PC-3 (cell line): ENCODE measurements at regions not wholly inside any gene's neighbourhood (a gene's known extent, or its start where the extent isn't known, plus 50 kb on each side); places are given as distances from the start of the nearest gene placed in this dataset.

Experiments used
- ATAC-seq: fragments of 200-7000 bp; cut with Tn5 transposase; 2 replicates; pipeline ENCODE4 v1.9.1; 2020; ENCODE audit warnings: mild to moderate bottlenecking, moderate library complexity
- BruUV-seq: library from RNA; stranded (reverse); fragments of 400-500 nt; replicated peaks from 2 replicates; lab custom pipeline; 2021; lab: Mats Ljungman, UMichigan
- CTCF ChIA-PET: fragments of 300-600 bp; sonication (Branson Sonifier 250); formaldehyde crosslinking; loops from one replicate; lab custom pipeline; 2022; ENCODE audit warnings: antibody characterized with exemption; lab: Charles Lee
- POLR2A ChIA-PET: fragments of 300-600 bp; sonication (Branson Sonifier 250); formaldehyde crosslinking; loops from one replicate; lab custom pipeline; 2022; ENCODE audit warnings: antibody characterized with exemption; ENCODE audit not compliant: unreplicated experiment; lab: Charles Lee
- DNase-seq: peaks from one replicate; pipeline ENCODE4 v3.0.0-alpha.2; 2015
- H2AFZ ChIP-seq: fragments of 300-600 bp; sonication (generic); 2 replicates; pipeline ENCODE4 v1.6.0; 2016; ENCODE audit warnings: antibody characterized with exemption, low read length
- H3F3A ChIP-seq: fragments of 300-600 bp; sonication (generic); one replicate; pipeline ENCODE4 v1.6.0; 2017; ENCODE audit warnings: antibody characterized with exemption, low read length, control low read depth, mild to moderate bottlenecking; ENCODE audit not compliant: unreplicated experiment
- H3K27ac ChIP-seq: fragments of 300-600 bp; sonication (generic); 2 replicates; pipeline ENCODE4 v1.5.1; 2016; ENCODE audit warnings: mild to moderate bottlenecking, low read length
- H3K27me3 ChIP-seq: fragments of 300-600 bp; sonication (generic); 2 replicates; pipeline ENCODE4 v1.6.1; 2016; ENCODE audit warnings: low read length, mixed read lengths
- H3K36me3 ChIP-seq: fragments of 300-600 bp; sonication (generic); 2 replicates; pipeline ENCODE4 v1.6.1; 2016; ENCODE audit warnings: low read depth, mixed run types, low read length, mixed read lengths
- H3K4me1 ChIP-seq: fragments of 300-600 bp; sonication (generic); 2 replicates; pipeline ENCODE4 v1.5.1; 2016; ENCODE audit warnings: low read length; ENCODE audit not compliant: insufficient read depth
- H3K4me2 ChIP-seq: fragments of 300-600 bp; sonication (generic); 2 replicates; pipeline ENCODE4 v1.6.0; 2016; ENCODE audit warnings: low read length
- H3K4me3 ChIP-seq: fragments of 300-600 bp; sonication (generic); 2 replicates; pipeline ENCODE4 v1.5.1; 2016; ENCODE audit warnings: mild to moderate bottlenecking, low read length, mixed read lengths
- H3K79me2 ChIP-seq: fragments of 300-600 bp; sonication (generic); 2 replicates; pipeline ENCODE4 v1.6.1; 2017; ENCODE audit warnings: low read length, mixed read lengths
- H3K9ac ChIP-seq: fragments of 300-600 bp; sonication (generic); 2 replicates; pipeline ENCODE4 v1.6.0; 2016; ENCODE audit warnings: mild to moderate bottlenecking, low read length
- H3K9me2 ChIP-seq: fragments of 300-600 bp; sonication (generic); replicated peaks from 2 replicates; pipeline ENCODE4 v1.6.1; 2016; ENCODE audit warnings: mixed run types, low read length, mixed read lengths
- H3K9me3 ChIP-seq: fragments of 300-600 bp; sonication (generic); 2 replicates; pipeline ENCODE4 v1.6.1; 2016; ENCODE audit warnings: low read length, mixed read lengths
- H4K20me1 ChIP-seq: fragments of 300-600 bp; sonication (generic); 2 replicates; pipeline ENCODE4 v1.6.1; 2016; ENCODE audit warnings: low read length, mixed read lengths
- CTCF ChIP-seq: fragments of 300-600 bp; sonication (generic); conservative IDR thresholded peaks from 2 replicates; pipeline ENCODE4 v1.5.1; 2017; ENCODE audit warnings: antibody characterized with exemption, low read depth, mild to moderate bottlenecking, low read length
- EZH2 ChIP-seq: fragments of 300-600 bp; sonication (generic); IDR thresholded peaks from one replicate; pipeline ENCODE4 v1.6.1; 2017; ENCODE audit warnings: antibody characterized with exemption, mild to moderate bottlenecking, low read length; ENCODE audit not compliant: unreplicated experiment
- EZH2phosphoT487 ChIP-seq: fragments of 300-600 bp; sonication (generic); IDR thresholded peaks from 2 replicates; pipeline ENCODE4 v1.6.1; 2018; ENCODE audit warnings: mild to moderate bottlenecking, antibody characterized with exemption, low read length, borderline replicate concordance
- intact Hi-C: fragments of 100-400 bp; cut with micrococcal nuclease; formaldehyde crosslinking; loops from 2 replicates; pipeline ENCODE4 v1.9.0; 2023

DNA sequence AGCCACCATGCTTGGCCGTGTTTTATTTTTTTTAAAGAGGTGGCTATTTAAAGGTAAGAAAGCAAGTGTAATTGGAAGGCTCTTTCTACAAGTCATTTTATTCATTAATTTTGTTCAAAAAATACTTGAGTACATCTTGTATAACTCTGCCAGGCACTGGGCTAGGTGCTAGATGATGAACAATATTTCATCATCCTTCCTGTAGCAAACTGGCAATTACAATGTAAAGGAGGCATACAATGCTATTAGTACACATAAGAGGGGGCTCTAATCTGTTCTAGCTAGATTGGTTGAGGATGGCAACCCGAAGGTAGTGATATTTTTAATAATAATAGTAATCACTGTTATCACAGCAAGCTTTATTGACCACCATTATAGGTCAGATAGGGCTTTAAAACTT is 215.5 kb upstream of the KLF14 start:
- H3K27ac ChIP-seq = no peak overlapping the region
- no peaks in the 10 kb centered on the region for H3K9me3 ChIP-seq
- ATAC-seq (no peak), DNase-seq (no peak)
- H4K20me1 ChIP-seq = no peaks in the 10 kb centered on the region
- intact Hi-C loops = no loop called here
- no TSS peak for BruUV-seq
- no peak overlapping the region for H3K4me2 ChIP-seq
- H3K27me3 ChIP-seq = no peaks in the 10 kb centered on the region
- POLR2A ChIA-PET = no interaction called here
- H3F3A ChIP-seq = no peaks in the 10 kb centered on the region
- no peak overlapping the region for H3K9ac ChIP-seq
- H3K79me2 ChIP-seq = peaks cover 22% of the 10 kb centered on the region
- peaks cover 19% of the 10 kb centered on the region for H3K4me1 ChIP-seq
- no peaks in the 10 kb centered on the region for H3K9me2 ChIP-seq
- TF ChIP-seq EZH2phosphoT487 (no peak), CTCF (no peak), EZH2 (no peak)
- peaks cover 4% of the 10 kb centered on the region; the same call in 1 of the 2 replicates for H3K36me3 ChIP-seq
- H2AFZ ChIP-seq = no peak overlapping the region
- CTCF ChIA-PET = no interaction called here
- H3K4me3 ChIP-seq = no peak overlapping the region

- TF ChIP-seq EZH2 (no peak), CTCF (no peak), EZH2phosphoT487 (no peak)
- H3K79me2 ChIP-seq = peaks cover 17% of the 10 kb centered on the region
- peaks cover 14% of the 10 kb centered on the region for H3K4me1 ChIP-seq
- H3K27ac ChIP-seq = no peak overlapping the region
- no peaks in the 10 kb centered on the region for H3K27me3 ChIP-seq
- H3K9me2 ChIP-seq = no peaks in the 10 kb centered on the region
- no peaks in the 10 kb centered on the region for H4K20me1 ChIP-seq
- H2AFZ ChIP-seq = no peak overlapping the region
- ATAC-seq = no peak
- ChIA-PET POLR2A (no interaction called here), CTCF (no interaction called here)
- H3F3A ChIP-seq = no peaks in the 10 kb centered on the region
- no peaks in the 10 kb centered on the region for H3K9me3 ChIP-seq
- DNase-seq = no peak
- no peak overlapping the region for H3K4me3 ChIP-seq
- peaks cover 4% of the 10 kb centered on the region; the same call in 1 of the 2 replicates for H3K36me3 ChIP-seq
- H3K4me2 ChIP-seq = no peak overlapping the region
- intact Hi-C loops = no loop called here
- no peak overlapping the region for H3K9ac ChIP-seq
- no TSS peak for BruUV-seq
Observed at GRCh38 chr7:130950054-130950453, 216.0 kb upstream of the KLF14 start.

GRCh38 chr7:130950741-130951140 is 216.7 kb upstream of the KLF14 start:
- Histone ChIP-seq H3K4me3 (no peak overlapping the region), H3K27ac (no peak overlapping the region), H2AFZ (no peak overlapping the region), H3F3A (no peaks in the 10 kb centered on the region), H3K9me2 (no peaks in the 10 kb centered on the region), H3K4me2 (no peak overlapping the region), H3K4me1 (0 out of 2 replicates have a peak, but pooled peaks cover 8% of the 10 kb centered on the region), H3K27me3 (no peaks in the 10 kb centered on the region), H3K9me3 (no peaks in the 10 kb centered on the region), H3K79me2 (peaks cover 10% of the 10 kb centered on the region), H4K20me1 (no peaks in the 10 kb centered on the region), H3K9ac (no peak overlapping the region), H3K36me3 (peaks cover 4% of the 10 kb centered on the region; the same call in 1 of the 2 replicates)
- TF ChIP-seq EZH2 (no peak), EZH2phosphoT487 (no peak), CTCF (no peak)
- ChIA-PET CTCF (no interaction called here), POLR2A (no interaction called here)
- no peak for ATAC-seq
- BruUV-seq = no TSS peak
- no peak for DNase-seq
- intact Hi-C loops = no loop called here
